ENCODE measurements at regions not wholly inside any gene's neighbourhood (a gene's known extent, or its start where the extent isn't known, plus 50 kb on each side); places are given as distances from the start of the nearest gene placed in this dataset.

DNA sequence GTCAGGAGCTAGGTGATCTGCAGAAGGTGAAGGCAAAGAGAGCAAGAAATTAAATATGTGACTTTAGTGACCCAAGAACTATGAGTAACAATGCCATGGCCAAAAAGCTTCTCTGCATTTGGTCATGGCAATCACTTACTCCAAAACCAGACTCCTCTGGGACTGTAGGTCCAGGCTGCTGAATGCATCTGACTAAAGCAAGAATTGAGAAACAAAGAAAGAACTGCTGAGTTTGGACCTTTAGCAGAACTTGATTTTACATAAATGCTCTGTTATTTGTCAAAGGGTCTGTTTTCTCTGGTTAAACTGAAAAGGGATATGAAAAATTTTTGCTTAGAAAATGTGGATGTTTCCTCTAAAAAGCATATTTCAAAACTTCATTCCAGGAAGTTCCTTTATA, 1102.2 kb downstream of the IGSF11 start:
- no peak for TF ChIP-seq CTCF (IDR thresholded peaks at IDR 0.05; ENCODE audit: low read depth, low read length)
- DNase-seq (ENCODE audit: low read depth, low spot score) = no peak
- H3K4me3 ChIP-seq (ENCODE audit: low read depth, low read length) = no peak overlapping the region
- in situ Hi-C loops (cut with HindIII; ENCODE audit: low sequenced_read_pairs) = no loop called here

DNA sequence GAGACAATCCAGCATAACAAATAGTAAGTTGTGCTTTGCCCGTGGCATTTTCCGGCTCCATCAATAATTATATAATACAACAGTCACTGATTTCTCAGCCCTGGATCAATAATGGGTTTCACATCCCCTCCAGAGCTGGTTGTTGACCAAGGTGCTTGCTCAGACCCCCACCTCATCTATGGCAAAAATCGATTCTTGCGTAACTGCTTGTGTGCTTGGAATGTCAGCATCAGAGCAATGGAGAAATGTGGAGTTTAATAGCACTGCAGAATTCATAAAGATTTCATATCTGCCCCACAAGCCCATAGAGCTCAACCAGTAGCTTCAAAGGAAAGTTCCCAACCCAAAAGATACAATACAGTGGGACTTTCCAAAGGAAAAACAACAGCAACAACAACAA, 1098.5 kb downstream of the IGSF11 start:
- in situ Hi-C loops (cut with HindIII; ENCODE audit: low sequenced_read_pairs) = no loop called here
- no peak for DNase-seq (ENCODE audit: low read depth, low spot score)
- no peak overlapping the region for H3K4me3 ChIP-seq (ENCODE audit: low read depth, low read length)
- no peak for TF ChIP-seq CTCF (IDR thresholded peaks at IDR 0.05; ENCODE audit: low read depth, low read length)

DNA sequence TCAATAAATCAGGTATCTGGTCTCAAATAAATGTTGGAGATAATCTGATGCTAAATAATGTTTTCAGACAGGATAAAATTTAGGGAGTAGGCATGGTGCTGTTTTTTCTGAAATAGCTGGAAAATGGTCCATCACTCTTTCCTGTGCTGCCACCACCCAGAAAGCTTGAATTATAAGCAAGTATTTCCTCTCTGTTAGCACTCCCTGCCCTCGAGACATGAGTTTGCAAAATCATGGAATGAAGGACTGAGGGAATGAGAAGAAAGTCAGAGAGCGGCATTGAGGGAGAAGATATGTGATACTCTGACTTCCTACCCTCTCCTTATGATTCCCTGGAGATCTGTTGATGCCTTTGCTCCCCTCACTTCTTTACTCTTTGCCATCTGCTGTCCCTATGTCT, 1095.7 kb downstream of the IGSF11 start:
- no peak overlapping the region for H3K4me3 ChIP-seq (ENCODE audit: low read depth, low read length)
- in situ Hi-C loops (cut with HindIII; ENCODE audit: low sequenced_read_pairs) = no loop called here
- TF ChIP-seq CTCF (IDR thresholded peaks at IDR 0.05; ENCODE audit: low read depth, low read length) = no peak
- no peak for DNase-seq (ENCODE audit: low read depth, low spot score)

GRCh38 chr3:117939425-117940027, 1095.1 kb downstream of the IGSF11 start:
- no peak for DNase-seq (ENCODE audit: low read depth, low spot score)
- no peak overlapping the region for H3K4me3 ChIP-seq (ENCODE audit: low read depth, low read length)
- no peak for TF ChIP-seq CTCF (IDR thresholded peaks at IDR 0.05; ENCODE audit: low read depth, low read length)
- in situ Hi-C loops (cut with HindIII; ENCODE audit: low sequenced_read_pairs) = no loop called here

DNA sequence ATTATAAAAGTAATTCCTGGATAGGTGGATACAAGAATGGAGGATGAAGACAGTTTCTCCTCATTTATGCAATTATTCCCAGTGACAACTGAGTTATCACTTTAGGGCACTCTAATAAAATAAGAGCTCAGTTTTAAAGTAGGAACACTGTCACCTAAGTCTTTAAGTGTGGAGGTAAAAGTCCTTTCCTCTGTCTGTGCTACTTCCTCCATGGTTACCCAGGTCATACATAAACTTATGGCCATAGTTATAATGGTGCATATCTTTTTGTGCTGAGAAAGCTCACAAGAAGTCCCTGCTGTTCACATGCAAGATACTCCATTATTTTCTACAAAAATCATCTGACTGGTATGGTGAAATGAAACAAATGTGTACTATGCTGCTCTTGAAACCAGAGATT, 1093.6 kb downstream of the IGSF11 start:
- no peak for TF ChIP-seq CTCF (IDR thresholded peaks at IDR 0.05; ENCODE audit: low read depth, low read length)
- in situ Hi-C loops (cut with HindIII; ENCODE audit: low sequenced_read_pairs) = no loop called here
- H3K4me3 ChIP-seq (ENCODE audit: low read depth, low read length) = no peak overlapping the region
- DNase-seq (ENCODE audit: low read depth, low spot score) = no peak

DNA sequence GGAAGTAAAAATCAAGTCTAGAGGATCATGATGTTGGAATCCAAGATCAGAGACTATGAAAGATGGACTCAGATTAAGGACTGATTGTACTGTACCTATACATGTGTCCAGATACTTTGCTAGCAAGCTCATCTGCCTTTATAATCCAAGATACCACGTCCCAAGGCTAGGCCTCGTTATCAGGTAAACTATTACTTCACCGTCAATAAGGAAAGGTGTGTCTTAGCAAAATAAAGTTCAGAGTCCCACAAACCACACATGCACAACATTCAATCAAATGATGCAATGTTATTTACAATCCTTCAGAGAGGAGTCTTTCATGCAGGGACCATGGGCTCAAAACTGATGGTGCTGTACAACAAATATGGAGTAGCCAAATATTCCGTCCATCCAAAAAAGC, 1092.9 kb downstream of the IGSF11 start:
- no peak for DNase-seq (ENCODE audit: low read depth, low spot score)
- TF ChIP-seq CTCF (IDR thresholded peaks at IDR 0.05; ENCODE audit: low read depth, low read length) = no peak
- H3K4me3 ChIP-seq (ENCODE audit: low read depth, low read length) = no peak overlapping the region
- in situ Hi-C loops (cut with HindIII; ENCODE audit: low sequenced_read_pairs) = no loop called here

GRCh38 chr3:117954131-117954530, 1080.5 kb downstream of the IGSF11 start:
- in situ Hi-C loops (cut with HindIII; ENCODE audit: low sequenced_read_pairs) = no loop called here

More at GRCh38 chr3:117954131-117954530, 1080.5 kb downstream of the IGSF11 start:
- no peak overlapping the region for H3K4me3 ChIP-seq (ENCODE audit: low read depth, low read length)
- DNase-seq (ENCODE audit: low read depth, low spot score) = no peak
- no peak for TF ChIP-seq CTCF (IDR thresholded peaks at IDR 0.05; ENCODE audit: low read depth, low read length)

All from astrocyte of the spinal cord (primary cell).